Mesendoderm (in vitro differentiated cells): ENCODE measurements at regions not wholly inside any gene's neighbourhood (a gene's known extent, or its start where the extent isn't known, plus 50 kb on each side); places are given as distances from the start of the nearest gene placed in this dataset.

Source experiments
- DNase-seq: peaks from one replicate; pipeline ENCODE4 v3.0.0; 2013
- H2AK5ac ChIP-seq: 2 replicates; pipeline ENCODE4 v1.6.1; 2013; ENCODE audit warnings: low read length, inconsistent platforms
- H2BK120ac ChIP-seq: 2 replicates; pipeline ENCODE4 v1.6.1; 2013; ENCODE audit warnings: low read depth, mild to moderate bottlenecking, low read length, moderate library complexity, mixed read lengths
- H2BK15ac ChIP-seq: replicated peaks from 2 replicates; pipeline ENCODE4 v1.6.1; 2013; ENCODE audit warnings: low read depth, mild to moderate bottlenecking, moderate library complexity
- H2BK5ac ChIP-seq: 2 replicates; pipeline ENCODE4 v1.6.1; 2013; ENCODE audit warnings: low read length, inconsistent platforms
- H3K18ac ChIP-seq: 2 replicates; pipeline ENCODE4 v1.6.1; 2013; ENCODE audit warnings: mild to moderate bottlenecking, low read length, mixed read lengths
- H3K23ac ChIP-seq: one replicate; pipeline ENCODE4 v1.6.1; 2013; ENCODE audit warnings: low read length
- H3K27ac ChIP-seq: 2 replicates; pipeline ENCODE4 v1.5.1; 2013; ENCODE audit warnings: low read depth, mild to moderate bottlenecking, inconsistent platforms, low read length, moderate library complexity
- H3K27me3 ChIP-seq: 2 replicates; pipeline ENCODE4 v1.6.1; 2013; ENCODE audit warnings: low read length, control low read depth, mild to moderate bottlenecking, inconsistent platforms; ENCODE audit not compliant: insufficient read depth, poor library complexity
- H3K36me3 ChIP-seq: 2 replicates; pipeline ENCODE4 v1.6.1; 2013; ENCODE audit warnings: low read length, inconsistent platforms; ENCODE audit not compliant: control insufficient read depth, insufficient read depth
- H3K4ac ChIP-seq: one replicate; pipeline ENCODE4 v1.6.1; 2013; ENCODE audit warnings: low read depth, mild to moderate bottlenecking, low read length, moderate library complexity
- H3K4me1 ChIP-seq: 2 replicates; pipeline ENCODE4 v1.6.1; 2013; ENCODE audit warnings: low read depth, low read length, inconsistent platforms; ENCODE audit not compliant: control insufficient read depth
- H3K4me2 ChIP-seq: 2 replicates; pipeline ENCODE4 v1.6.1; 2013; ENCODE audit warnings: low read length
- H3K4me3 ChIP-seq: 2 replicates; pipeline ENCODE4 v1.5.1; 2013; ENCODE audit warnings: mild to moderate bottlenecking, low read length
- H3K56ac ChIP-seq: one replicate; pipeline ENCODE4 v1.6.1; 2013; ENCODE audit warnings: low read length
- H3K79me1 ChIP-seq: 2 replicates; pipeline ENCODE4 v1.6.1; 2013; ENCODE audit warnings: low read length, inconsistent platforms
- H3K79me2 ChIP-seq: 2 replicates; pipeline ENCODE4 v1.6.1; 2013; ENCODE audit warnings: mild to moderate bottlenecking, low read length; ENCODE audit not compliant: control insufficient read depth, insufficient read depth
- H3K9ac ChIP-seq: 2 replicates; pipeline ENCODE4 v1.6.1; 2013; ENCODE audit warnings: low read length, inconsistent platforms
- H4K5ac ChIP-seq: one replicate; pipeline ENCODE4 v1.6.1; 2013; ENCODE audit warnings: low read length
- H4K8ac ChIP-seq: one replicate; pipeline ENCODE4 v1.6.1; 2013; ENCODE audit warnings: low read depth, mild to moderate bottlenecking, control low read depth, low read length, moderate library complexity
- WGBS: extraction: QIAGEN DNeasy Blood & Tissue Kit; methylation state at CpG from one replicate; pipeline ENCODE4 v1.1.7; 2013; ENCODE audit warnings: low lambda C conversion rate, missing lambda C conversion rate; ENCODE audit not compliant: insufficient coverage; ENCODE audit errors: extremely low coverage; 5-methylcytosine and 5-hydroxymethylcytosine counted together

DNA sequence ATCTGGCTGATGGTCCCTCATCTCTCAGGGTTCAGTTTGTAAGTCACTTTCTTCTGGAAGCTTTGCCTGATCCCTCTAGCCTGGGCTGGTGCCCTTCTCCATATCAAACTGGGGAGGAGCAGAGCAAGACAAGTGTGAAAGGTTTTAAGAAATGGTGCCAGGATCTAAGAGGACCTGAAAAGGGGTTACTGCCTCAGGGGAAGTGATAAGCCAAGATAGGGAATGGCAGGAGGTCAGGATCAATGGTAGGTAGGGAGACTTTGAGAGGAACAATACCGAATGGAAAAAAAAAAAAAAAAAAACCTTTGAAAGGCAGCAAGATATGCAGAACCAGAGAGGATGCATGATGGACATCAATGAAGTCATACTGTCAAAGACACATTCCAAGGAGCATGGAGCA, 67.5 kb upstream of the TLR4 start:
- no peak overlapping the region for H2BK15ac ChIP-seq
- WGBS = no CpG with 5 or more reads among the region's 1 CpG
- DNase-seq = peak; percentile 83

DNA sequence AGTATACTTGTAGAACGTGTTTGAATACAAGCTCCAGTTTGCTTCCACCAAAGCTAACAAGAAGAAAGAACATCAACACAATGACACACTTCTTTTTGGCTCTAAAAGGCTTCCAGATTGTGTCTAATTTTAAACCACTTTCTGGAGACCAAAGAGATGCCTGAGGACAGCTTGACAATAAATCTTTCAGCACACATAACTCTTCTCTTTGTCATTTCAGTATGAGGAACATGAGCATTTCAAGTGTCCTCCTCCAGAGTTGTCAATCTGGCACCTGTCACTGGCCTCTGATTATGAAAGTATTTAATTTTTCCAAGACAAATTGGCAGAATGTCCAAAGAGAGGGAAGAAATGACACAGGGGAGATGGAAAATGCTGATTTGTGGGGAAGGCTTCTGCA, 79.0 kb upstream of the TLR4 start:
- Histone ChIP-seq H3K23ac (no peak overlapping the region), H3K36me3 (no peaks in the 10 kb centered on the region), H3K4me3 (no peak overlapping the region), H3K79me1 (no peaks in the 10 kb centered on the region), H3K4me1 (no peaks in the 10 kb centered on the region), H3K9ac (no peak overlapping the region), H3K56ac (no peak overlapping the region), H4K5ac (no peak overlapping the region), H2BK120ac (no peak overlapping the region), H2BK5ac (no peak overlapping the region), H3K4me2 (no peak overlapping the region), H3K4ac (no peak overlapping the region), H2AK5ac (no peak overlapping the region), H3K79me2 (no peaks in the 10 kb centered on the region), H3K18ac (no peak overlapping the region), H4K8ac (no peak overlapping the region), H3K27ac (no peak overlapping the region), H3K27me3 (no peaks in the 10 kb centered on the region), H2BK15ac (no peak overlapping the region)
- WGBS = no CpG with 5 or more reads among the region's 1 CpG
- DNase-seq = no peak

More for the DNA sequence above, 67.5 kb upstream of the TLR4 start:
- Histone ChIP-seq H3K27ac (no peak overlapping the region), H3K18ac (no peak overlapping the region), H3K4me1 (no peaks in the 10 kb centered on the region), H4K5ac (no peak overlapping the region), H3K79me2 (no peaks in the 10 kb centered on the region), H3K4me3 (no peak overlapping the region), H3K4me2 (no peak overlapping the region), H3K79me1 (no peaks in the 10 kb centered on the region), H4K8ac (no peak overlapping the region), H3K56ac (no peak overlapping the region), H2BK5ac (no peak overlapping the region), H3K9ac (no peak overlapping the region), H3K4ac (no peak overlapping the region), H2BK120ac (no peak overlapping the region), H3K36me3 (no peaks in the 10 kb centered on the region), H3K27me3 (no peaks in the 10 kb centered on the region), H2AK5ac (no peak overlapping the region), H3K23ac (no peak overlapping the region)

DNA sequence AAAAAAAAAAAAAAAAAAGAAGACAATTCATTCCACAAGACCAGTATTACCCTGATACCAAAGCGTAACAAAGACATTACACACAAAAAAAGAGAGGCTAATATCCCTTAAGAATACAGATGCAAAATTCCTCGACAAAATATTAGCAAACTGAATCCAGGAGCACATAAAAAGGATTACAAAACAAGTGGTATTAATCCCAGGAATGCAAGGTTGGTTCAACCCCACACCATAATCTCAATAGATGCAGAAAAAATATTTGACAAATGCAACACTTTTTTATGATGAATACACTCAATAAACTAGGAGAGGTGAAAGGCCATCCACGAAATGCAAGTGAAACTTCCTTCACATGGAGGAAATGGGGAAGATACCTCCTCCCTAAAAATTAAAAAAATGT, 80.1 kb upstream of the TLR4 start:
- Histone ChIP-seq H3K4ac (no peak overlapping the region), H3K23ac (no peak overlapping the region), H3K79me2 (no peaks in the 10 kb centered on the region), H2BK15ac (no peak overlapping the region), H4K5ac (no peak overlapping the region), H2BK5ac (no peak overlapping the region), H3K9ac (no peak overlapping the region), H3K56ac (no peak overlapping the region), H3K27ac (no peak overlapping the region), H3K79me1 (no peaks in the 10 kb centered on the region), H3K27me3 (no peaks in the 10 kb centered on the region), H3K4me1 (no peaks in the 10 kb centered on the region), H3K36me3 (no peaks in the 10 kb centered on the region), H3K18ac (no peak overlapping the region), H2BK120ac (no peak overlapping the region), H3K4me2 (no peak overlapping the region), H2AK5ac (no peak overlapping the region), H3K4me3 (no peak overlapping the region), H4K8ac (no peak overlapping the region)
- no peak for DNase-seq
- WGBS = no CpG with 5 or more reads among the region's 3 CpGs

DNA sequence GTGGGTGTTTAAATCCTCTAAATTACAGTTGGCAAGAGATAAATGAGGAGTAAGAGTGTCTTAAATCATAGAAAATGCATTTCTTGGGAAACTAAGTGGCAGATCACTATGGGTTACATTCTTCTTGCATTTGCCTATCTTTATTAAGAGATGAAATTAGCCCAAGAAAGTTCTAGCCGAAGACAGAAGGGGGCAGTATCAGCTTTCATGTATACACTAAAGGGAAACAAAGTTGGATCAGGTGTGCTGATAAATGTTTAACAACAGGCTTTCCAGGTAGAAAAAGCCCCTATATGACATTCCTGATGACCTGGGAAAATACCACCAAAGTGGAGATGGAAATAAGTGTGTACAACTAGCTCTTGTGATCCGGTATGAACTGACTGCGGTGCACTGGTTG, 81.9 kb upstream of the TLR4 start:
- H3K4me2 ChIP-seq = no peak overlapping the region
- no CpG with 5 or more reads among the region's 3 CpGs for WGBS
- H2BK5ac ChIP-seq = no peak overlapping the region

DNA sequence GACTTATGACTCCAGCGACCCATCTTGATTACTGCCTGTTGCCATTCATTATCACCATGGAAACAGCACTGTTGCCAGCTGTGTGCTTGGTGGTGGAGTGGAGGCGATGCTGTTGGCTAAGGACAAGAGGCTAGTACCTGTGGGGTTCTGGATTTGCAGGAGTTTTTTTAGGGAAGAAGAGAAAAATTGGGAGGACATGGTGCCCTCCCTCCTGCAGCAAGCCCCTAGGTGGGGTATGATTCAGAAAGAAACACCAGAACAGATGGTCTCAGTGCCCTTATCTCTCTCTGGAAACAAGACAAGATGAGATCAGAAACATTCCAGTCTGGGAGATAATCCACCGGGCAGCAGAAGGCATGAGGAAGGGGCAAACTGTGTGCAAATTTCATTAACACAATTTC, 87.8 kb upstream of the TLR4 start:
- no peak overlapping the region for H2BK15ac ChIP-seq
- no peak overlapping the region for H4K8ac ChIP-seq
- H4K5ac ChIP-seq = no peak overlapping the region
- H3K27ac ChIP-seq = no peak overlapping the region
- H3K4me2 ChIP-seq = no peak overlapping the region
- H3K36me3 ChIP-seq = no peaks in the 10 kb centered on the region
- no peak overlapping the region for H2AK5ac ChIP-seq
- H2BK5ac ChIP-seq = no peak overlapping the region
- H3K4ac ChIP-seq = no peak overlapping the region
- no peaks in the 10 kb centered on the region for H3K79me2 ChIP-seq
- no peak overlapping the region for H3K23ac ChIP-seq
- no CpG with 5 or more reads among the region's 3 CpGs for WGBS
- H3K18ac ChIP-seq = no peak overlapping the region
- H3K9ac ChIP-seq = no peak overlapping the region
- DNase-seq = peak; percentile 83
- H3K27me3 ChIP-seq = no peaks in the 10 kb centered on the region
- no peaks in the 10 kb centered on the region for H3K4me1 ChIP-seq
- no peaks in the 10 kb centered on the region for H3K79me1 ChIP-seq
- H3K4me3 ChIP-seq = no peak overlapping the region
- no peak overlapping the region for H3K56ac ChIP-seq
- H2BK120ac ChIP-seq = no peak overlapping the region

More for the DNA sequence above, 81.9 kb upstream of the TLR4 start:
- Histone ChIP-seq H2BK120ac (no peak overlapping the region), H3K79me1 (no peaks in the 10 kb centered on the region), H3K18ac (no peak overlapping the region), H2AK5ac (no peak overlapping the region), H3K4ac (no peak overlapping the region), H3K4me3 (no peak overlapping the region), H2BK15ac (no peak overlapping the region), H3K27me3 (no peaks in the 10 kb centered on the region), H3K79me2 (no peaks in the 10 kb centered on the region), H3K36me3 (no peaks in the 10 kb centered on the region), H3K4me1 (no peaks in the 10 kb centered on the region), H3K23ac (no peak overlapping the region), H4K8ac (no peak overlapping the region), H3K9ac (no peak overlapping the region), H3K56ac (no peak overlapping the region), H3K27ac (no peak overlapping the region), H4K5ac (no peak overlapping the region)
- peak; percentile 46 for DNase-seq

DNA sequence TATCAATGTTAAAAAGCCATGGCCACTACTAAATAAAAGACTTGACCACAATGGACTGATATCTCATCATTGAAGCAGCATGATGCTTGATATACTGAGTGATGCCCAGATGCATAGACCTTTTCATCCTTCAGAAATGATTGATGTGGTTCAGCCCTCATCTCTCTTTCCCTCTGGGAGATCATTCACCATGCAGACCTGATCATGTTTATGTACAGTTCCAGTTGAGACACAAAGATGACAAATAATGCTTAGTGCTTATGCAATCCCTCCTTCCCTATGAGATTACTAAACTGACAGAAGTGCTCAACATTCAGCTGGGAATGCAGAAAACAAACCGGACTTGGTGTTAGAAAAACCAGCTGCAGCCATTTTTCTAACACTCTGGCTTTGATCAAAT, 91.9 kb upstream of the TLR4 start:
- Histone ChIP-seq H4K8ac (no peak overlapping the region), H3K4me2 (no peak overlapping the region), H3K36me3 (no peaks in the 10 kb centered on the region), H3K23ac (no peak overlapping the region), H3K79me1 (no peaks in the 10 kb centered on the region), H2BK5ac (no peak overlapping the region), H2AK5ac (no peak overlapping the region), H2BK15ac (no peak overlapping the region), H3K79me2 (no peaks in the 10 kb centered on the region), H4K5ac (no peak overlapping the region), H3K4ac (no peak overlapping the region), H3K27ac (no peak overlapping the region), H3K56ac (no peak overlapping the region), H2BK120ac (no peak overlapping the region), H3K18ac (no peak overlapping the region), H3K4me1 (no peaks in the 10 kb centered on the region), H3K27me3 (no peaks in the 10 kb centered on the region), H3K4me3 (no peak overlapping the region), H3K9ac (no peak overlapping the region)
- no CpG with 5 or more reads among the region's 1 CpG for WGBS
- no peak for DNase-seq
